ENCODE measurements at regions not wholly inside any gene's neighbourhood (a gene's known extent, or its start where the extent isn't known, plus 50 kb on each side); places are given as distances from the start of the nearest gene placed in this dataset.
"Not testable (repeated sequence)": the region's sequence is repeated elsewhere in the genome, so short reads cannot be mapped to it uniquely, and the experiment has no call there.

- DNase-seq, result no peak
These were observed 50.2 kb upstream of the HIVEP1 start for GRCh38 chr6:11961923-11962322.

GRCh38 chr6:11960909-11961779, 51.0 kb upstream of the HIVEP1 start:
- DNase-seq, result no peak

- DNase-seq, result no peak
These were observed 55.3 kb upstream of the HIVEP1 start for GRCh38 chr6:11956781-11957180.

- DNase-seq, result no peak
These were observed 58.5 kb upstream of the HIVEP1 start for GRCh38 chr6:11953641-11954040.

- no peak for DNase-seq
These were observed 59.8 kb upstream of the HIVEP1 start for GRCh38 chr6:11952316-11952715.

GRCh38 chr6:11951868-11952267, 60.2 kb upstream of the HIVEP1 start:
- DNase-seq, result no peak

- no peak for DNase-seq
These were observed 62.0 kb upstream of the HIVEP1 start for GRCh38 chr6:11950109-11950508.

GRCh38 chr6:11947575-11947974, 64.5 kb upstream of the HIVEP1 start:
- DNase-seq, result no peak

GRCh38 chr6:11947063-11947462, 65.0 kb upstream of the HIVEP1 start:
- DNase-seq, result peak in 1 of 2 experiments; percentile 20

- DNase-seq, result no peak
These were observed 68.0 kb upstream of the HIVEP1 start for GRCh38 chr6:11944111-11944510.

GRCh38 chr6:11943060-11943459, 69.1 kb upstream of the HIVEP1 start:
- no peak for DNase-seq

GRCh38 chr6:11942185-11942864, 69.8 kb upstream of the HIVEP1 start:
- DNase-seq, result no peak

GRCh38 chr6:11940532-11941166, 71.5 kb upstream of the HIVEP1 start:
- DNase-seq, result not testable (repeated sequence)

- DNase-seq, result peak; percentile 6 to 34
These were observed 73.7 kb upstream of the HIVEP1 start for GRCh38 chr6:11938285-11938890.

GRCh38 chr6:11934638-11935037, 77.5 kb upstream of the HIVEP1 start:
- no peak for DNase-seq

GRCh38 chr6:11932892-11933291, 79.2 kb upstream of the HIVEP1 start:
- DNase-seq, result not testable (repeated sequence)

- no peak for DNase-seq
These were observed 80.6 kb upstream of the HIVEP1 start for GRCh38 chr6:11931296-11932035.

- DNase-seq, result not testable (repeated sequence)
These were observed 81.3 kb upstream of the HIVEP1 start for GRCh38 chr6:11930834-11931233.

- DNase-seq, result no peak
These were observed 81.9 kb upstream of the HIVEP1 start for GRCh38 chr6:11930240-11930639.

- DNase-seq, result no peak
These were observed 82.8 kb upstream of the HIVEP1 start for GRCh38 chr6:11929241-11929835.

- no peak for DNase-seq
These were observed 85.3 kb upstream of the HIVEP1 start for GRCh38 chr6:11926594-11927407.

All from Kasumi-1 (cell line).